Common myeloid progenitor, CD34-positive (primary cell): ENCODE measurements at regions not wholly inside any gene's neighbourhood (a gene's known extent, or its start where the extent isn't known, plus 50 kb on each side); places are given as distances from the start of the nearest gene placed in this dataset.
"Not testable (repeated sequence)": the region's sequence is repeated elsewhere in the genome, so short reads cannot be mapped to it uniquely, and the experiment has no call there.

ENCODE experiments used
- CTCF ChIA-PET: fragments of 350-600 bp; sonication (Branson Sonifier 250); formaldehyde crosslinking; loops from one replicate; lab custom pipeline; 2021; ENCODE audit warnings: antibody characterized with exemption; lab: Charles Lee
- POLR2A ChIA-PET: fragments of 350-600 bp; sonication (Branson Sonifier 250); formaldehyde crosslinking; loops from one replicate; lab custom pipeline; 2021; ENCODE audit warnings: antibody characterized with exemption; lab: Charles Lee
- DNase-seq, 3 donors: peaks; one replicate each; pipeline versions ENCODE4 v3.0.0 to v3.0.0-alpha.2; 2013
- H3K27ac ChIP-seq, 2 experiments: 1 replicate in 1 of 2; 2 replicates in 1 of 2; pipeline ENCODE4 v1.7.0; 2013; ENCODE audit warnings: inconsistent platforms in 2 of 2, low read length in 2 of 2, mild to moderate bottlenecking in 2 of 2, low read depth in 1 of 2, moderate library complexity in 1 of 2; ENCODE audit not compliant: severe bottlenecking in 2 of 2, insufficient read depth in 1 of 2, poor library complexity in 1 of 2
- H3K27me3 ChIP-seq, 5 experiments: replicated peaks in 2 of 5; 1 replicate in 3 of 5; 2 replicates in 2 of 5; pipeline versions ENCODE4 v1.6.1 to v1.7.0; 2013; ENCODE audit warnings: low read length in 4 of 5, mild to moderate bottlenecking in 2 of 5, moderate library complexity in 2 of 5, inconsistent platforms in 1 of 5; ENCODE audit not compliant: insufficient read depth in 5 of 5, control insufficient read depth in 4 of 5
- H3K36me3 ChIP-seq, 4 experiments: 1 replicate in 2 of 4; 2 replicates in 2 of 4; pipeline versions ENCODE4 v1.6.1 to v1.7.0; 2013; ENCODE audit warnings: low read length in 3 of 4, control low read depth in 1 of 4, mild to moderate bottlenecking in 1 of 4; ENCODE audit not compliant: control insufficient read depth in 4 of 4, insufficient read depth in 4 of 4
- H3K4me1 ChIP-seq, 4 experiments: 1 replicate in 3 of 4; 2 replicates in 1 of 4; pipeline versions ENCODE4 v1.6.1 to v1.7.1; 2013; ENCODE audit warnings: low read length in 3 of 4, mild to moderate bottlenecking in 3 of 4, control low read depth in 1 of 4, inconsistent platforms in 1 of 4, moderate library complexity in 1 of 4; ENCODE audit not compliant: control insufficient read depth in 4 of 4, insufficient read depth in 4 of 4; ENCODE audit errors: control extremely low read depth in 1 of 4
- H3K4me3 ChIP-seq, 7 experiments: 1 replicate in 4 of 7; 2 replicates in 3 of 7; pipeline versions ENCODE4 v1.5.1 to v1.7.0; 2013; ENCODE audit warnings: mild to moderate bottlenecking in 7 of 7, low read length in 6 of 7, moderate library complexity in 6 of 7, inconsistent platforms in 2 of 7, low read depth in 2 of 7, control low read depth in 1 of 7; ENCODE audit not compliant: insufficient read depth in 4 of 7, control insufficient read depth in 1 of 7; ENCODE audit errors: extremely low read depth in 1 of 7
- H3K9me3 ChIP-seq, 5 experiments: 1 replicate in 4 of 5; 2 replicates in 1 of 5; pipeline versions ENCODE4 v1.6.1 to v1.7.1; 2013; ENCODE audit warnings: low read length in 4 of 5, mild to moderate bottlenecking in 2 of 5, inconsistent platforms in 1 of 5, low read depth in 1 of 5, moderate library complexity in 1 of 5; ENCODE audit not compliant: control insufficient read depth in 4 of 5, insufficient read depth in 2 of 5; ENCODE audit errors: control extremely low read depth in 1 of 5
- WGBS: methylation state at CpG from one replicate; pipeline ENCODE4 v1.1.5; 2013; ENCODE audit not compliant: insufficient coverage; 5-methylcytosine and 5-hydroxymethylcytosine counted together

DNA sequence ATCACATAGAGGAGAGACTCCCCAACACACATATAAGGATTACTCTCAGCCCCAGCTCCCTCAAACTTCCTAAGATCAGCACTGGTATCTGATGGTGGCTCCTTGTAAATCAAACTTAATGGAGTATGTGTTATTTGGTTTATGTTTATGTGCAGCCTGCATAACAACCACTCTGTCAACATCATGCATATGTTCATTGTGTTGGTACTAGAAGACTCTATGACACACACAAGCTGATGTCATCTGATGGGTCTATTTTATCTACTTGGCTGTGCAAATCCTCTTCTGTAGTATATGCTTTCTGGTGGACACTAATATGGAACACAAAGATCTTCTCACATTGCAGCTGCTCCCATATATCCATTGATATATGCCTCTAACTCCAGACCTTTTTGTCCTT lies 134.0 kb upstream of the FAM174A start:
- POLR2A ChIA-PET: no interaction called here

DNA sequence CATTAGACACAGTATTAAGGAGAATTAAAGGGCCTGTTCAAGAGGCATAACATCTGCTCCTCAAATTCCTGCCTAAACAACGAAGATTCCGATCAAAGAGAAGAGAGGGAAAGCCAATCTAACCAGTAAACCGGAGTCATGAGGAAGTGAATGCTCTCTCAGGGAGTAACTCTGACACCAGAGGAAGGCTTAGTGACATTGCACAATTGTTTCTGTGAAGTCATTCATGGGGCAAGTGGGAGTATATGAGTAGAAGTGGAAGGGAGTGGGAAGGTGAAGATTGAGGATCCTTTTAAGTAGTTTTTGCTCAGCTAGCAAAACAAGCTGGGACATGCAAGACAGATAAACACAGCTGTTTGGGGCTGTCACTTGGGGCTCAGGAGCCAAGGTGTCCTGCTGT lies 136.4 kb upstream of the FAM174A start:
- H3K9me3 ChIP-seq, H3K27me3 ChIP-seq, CTCF ChIA-PET, DNase-seq, H3K4me1 ChIP-seq, H3K4me3 ChIP-seq, H3K27ac ChIP-seq, POLR2A ChIA-PET, H3K36me3 ChIP-seq: not testable (repeated sequence)
- WGBS: no CpG with 5 or more reads among the region's 3 CpGs

More for the DNA sequence above, 134.0 kb upstream of the FAM174A start:
- Histone ChIP-seq H3K36me3 (no peaks in the 10 kb centered on the region), H3K27ac (no peak overlapping the region), H3K9me3 (no peaks in the 10 kb centered on the region), H3K27me3 (no peaks in the 10 kb centered on the region), H3K4me3 (no peak overlapping the region), H3K4me1 (no peaks in the 10 kb centered on the region)
- no peak for DNase-seq
- CTCF ChIA-PET: no interaction called here

DNA sequence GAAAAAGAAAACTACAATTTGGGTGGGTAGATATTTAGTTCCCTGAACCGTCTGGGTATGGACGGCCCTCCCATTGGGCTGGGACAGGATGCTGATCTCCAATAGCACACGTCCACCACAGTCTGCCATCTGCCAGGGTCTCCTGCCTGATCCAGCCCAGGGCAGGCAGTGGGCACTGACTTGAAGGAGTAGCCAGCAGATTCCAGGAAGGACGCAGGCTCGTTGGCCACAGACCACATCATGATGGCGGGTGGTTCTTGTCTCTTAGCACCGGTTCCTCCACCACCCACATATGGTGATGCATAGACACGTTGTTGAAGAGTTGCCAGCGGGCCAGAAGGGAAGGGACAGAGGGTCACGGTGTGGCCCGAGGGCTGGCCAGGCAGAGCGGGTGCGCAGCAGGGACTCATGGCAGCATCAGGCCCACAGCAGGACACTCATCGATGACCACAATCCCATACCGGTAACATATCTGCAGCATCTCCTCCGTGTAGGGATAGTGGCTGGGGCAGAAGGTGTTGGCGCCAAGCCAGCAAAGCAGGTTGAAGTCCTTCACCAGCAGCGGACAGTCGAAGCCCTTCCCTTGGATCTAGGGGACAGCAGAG lies 155.8 kb upstream of the FAM174A start:
- H3K27me3 ChIP-seq, H3K9me3 ChIP-seq, CTCF ChIA-PET, H3K4me1 ChIP-seq, DNase-seq, H3K4me3 ChIP-seq, H3K36me3 ChIP-seq, POLR2A ChIA-PET, H3K27ac ChIP-seq: not testable (repeated sequence)
- 100% methylated on average over 3 of the region's 19 CpGs for WGBS

DNA sequence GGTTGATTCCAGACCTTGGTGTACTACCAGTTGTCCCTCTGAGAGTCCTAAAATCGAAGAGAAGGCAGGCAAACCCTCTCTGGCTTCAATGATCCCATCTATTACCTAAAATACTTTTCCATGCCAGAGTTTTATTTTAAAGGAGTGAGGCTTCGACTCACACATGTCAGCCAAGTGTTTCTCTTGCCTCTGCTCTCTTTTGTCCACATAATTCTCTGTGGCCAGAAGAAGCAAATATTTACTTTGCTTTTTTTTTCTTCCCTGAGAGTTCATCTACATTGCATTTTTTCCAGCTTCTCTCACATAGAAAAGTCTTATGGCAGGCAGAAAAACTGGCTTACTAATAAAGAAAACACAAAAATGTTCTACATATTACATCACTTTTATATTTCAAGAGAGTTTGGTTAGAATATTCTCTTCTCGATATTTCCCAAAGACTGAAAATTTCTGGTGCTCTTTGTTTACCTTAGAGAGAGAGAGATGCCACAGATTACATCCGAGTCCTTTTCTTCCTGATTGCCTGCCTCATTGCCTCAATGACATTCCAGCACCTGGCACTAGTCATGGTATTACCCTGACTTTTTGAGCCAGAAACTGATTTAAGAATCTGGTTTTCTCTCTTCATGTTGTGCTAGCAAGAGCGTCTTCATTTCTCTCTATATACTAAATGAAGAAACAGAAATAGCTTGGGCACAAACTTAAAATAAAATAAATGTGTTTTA lies 170.3 kb upstream of the FAM174A start:
- H3K9me3 ChIP-seq, DNase-seq, H3K4me3 ChIP-seq, POLR2A ChIA-PET, CTCF ChIA-PET, H3K36me3 ChIP-seq, H3K27ac ChIP-seq, H3K4me1 ChIP-seq, H3K27me3 ChIP-seq: not testable (repeated sequence)
- WGBS: 81% methylated on average over 3 of the region's 5 CpGs

DNA sequence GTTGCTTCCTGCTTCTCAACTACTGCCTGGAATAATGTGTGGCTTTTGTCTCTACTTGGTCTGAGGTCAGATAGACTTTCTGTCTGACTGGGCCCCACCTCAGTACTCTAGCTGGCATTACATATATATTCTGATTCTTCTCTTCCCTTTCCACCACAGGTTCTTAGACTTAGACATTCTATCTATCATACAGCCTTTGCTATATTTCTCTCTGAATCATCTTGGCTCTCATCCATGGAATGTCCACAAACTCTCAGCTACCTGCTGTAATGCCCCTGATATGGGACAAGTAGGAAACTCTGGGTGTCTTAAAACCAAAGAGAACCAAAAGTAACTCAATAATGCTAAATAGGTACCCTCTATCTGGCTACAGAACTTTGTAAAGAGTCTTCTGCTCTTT lies 170.8 kb upstream of the FAM174A start:
- DNase-seq, H3K27me3 ChIP-seq, H3K4me1 ChIP-seq, H3K9me3 ChIP-seq, POLR2A ChIA-PET, H3K27ac ChIP-seq, H3K36me3 ChIP-seq, CTCF ChIA-PET, H3K4me3 ChIP-seq: not testable (repeated sequence)

- H3K4me1 ChIP-seq, H3K27me3 ChIP-seq, H3K36me3 ChIP-seq, DNase-seq, H3K27ac ChIP-seq, H3K4me3 ChIP-seq, H3K9me3 ChIP-seq, CTCF ChIA-PET, POLR2A ChIA-PET: not testable (repeated sequence)
- WGBS: no CpG with 5 or more reads among the region's 1 CpG
Observed at GRCh38 chr5:100359998-100360397, 175.2 kb upstream of the FAM174A start.

- H3K4me3 ChIP-seq, DNase-seq, H3K27ac ChIP-seq, CTCF ChIA-PET, H3K4me1 ChIP-seq, H3K27me3 ChIP-seq, POLR2A ChIA-PET, H3K9me3 ChIP-seq, H3K36me3 ChIP-seq: not testable (repeated sequence)
- WGBS: no CpG with 5 or more reads among the region's 2 CpGs
Observed at GRCh38 chr5:100346269-100346668, 188.9 kb upstream of the FAM174A start.
